Right lobe of liver (tissue), 4 donors: ENCODE measurements at regions not wholly inside any gene's neighbourhood (a gene's known extent, or its start where the extent isn't known, plus 50 kb on each side); places are given as distances from the start of the nearest gene placed in this dataset.

ENCODE experiments used
- CTCF ChIP-seq, 4 donors: fragments of 200-600 bp in 3 of 4; fragments of 450-650 bp in 1 of 4; IDR thresholded peaks; one replicate each; pipeline versions ENCODE4 v1.5.1 to v1.8.0; 2016 to 2022; ENCODE audit warnings: antibody characterized with exemption in 4 of 4, mild to moderate bottlenecking in 2 of 4
- POLR2A ChIP-seq: fragments of 450-650 bp; IDR thresholded peaks from one replicate; pipeline ENCODE4 v1.6.1; 2017; ENCODE audit warnings: antibody characterized with exemption, mild to moderate bottlenecking
- donor health status: DM: no; HTN: no; CAD: no.
- donor health status: DM: no; HTN: no; CAD: no.
- donor health status: DM: no; HTN: yes; CAD: no.

- no peak for TF ChIP-seq CTCF (IDR thresholded peaks at IDR 0.05)
- no peak for TF ChIP-seq POLR2A
Measured at GRCh38 chr1:112793631-112794565, 78.8 kb upstream of the PPM1J start.
